ENCODE measurements at regions not wholly inside any gene's neighbourhood (a gene's known extent, or its start where the extent isn't known, plus 50 kb on each side); places are given as distances from the start of the nearest gene placed in this dataset.

DNA sequence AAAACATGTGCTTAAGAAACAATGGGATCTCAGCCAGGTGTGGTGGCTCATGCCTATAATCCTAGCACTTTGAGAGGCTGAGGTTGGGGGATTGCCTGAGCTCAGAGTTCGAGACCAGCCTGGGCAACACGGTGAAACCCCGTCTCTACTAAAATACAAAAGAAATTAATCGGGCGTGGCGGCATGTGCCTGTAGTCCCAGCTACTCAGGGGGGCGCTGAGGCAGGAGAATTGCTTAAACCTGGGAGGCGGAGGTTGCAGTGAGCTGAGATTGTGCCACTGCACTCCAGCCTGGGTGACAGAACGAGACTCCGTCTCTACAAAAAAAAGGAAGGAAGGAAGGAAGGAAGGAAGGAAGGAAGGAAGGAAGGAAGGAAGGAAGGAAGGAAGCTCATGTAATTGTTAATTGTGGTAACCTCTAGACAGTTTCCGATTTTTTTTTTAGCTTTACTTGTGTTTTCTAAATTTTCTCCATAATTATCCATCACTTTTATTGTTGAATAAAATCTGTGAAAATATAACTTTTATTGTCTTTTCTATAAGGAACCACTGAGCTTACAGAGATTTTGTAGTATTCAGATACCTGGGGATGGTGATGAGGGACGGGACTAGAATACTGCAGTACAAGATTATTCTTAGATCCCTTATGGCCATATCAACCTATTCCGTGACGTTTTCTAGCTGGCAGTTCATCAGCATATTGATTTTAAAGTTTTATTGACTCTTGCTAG, 506.9 kb downstream of the NR2F2 start:
- POLR2A ChIA-PET = no interaction called here
- intact Hi-C loops (cut with micrococcal nuclease) = no loop called here
- Histone ChIP-seq H3K4me1 (ENCODE audit: control insufficient read depth in 2 of 2, insufficient read depth in 2 of 2, low read length in 2 of 2) (no peaks in the 10 kb centered on the region), H3K9me3 (ENCODE audit: control insufficient read depth in 2 of 3, low read length in 3 of 3) (peaks cover 0 to 5% (median 0%) of the 10 kb centered on the region in 3 experiments), H3K27me3 (ENCODE audit: control insufficient read depth in 2 of 2, insufficient read depth in 2 of 2, low read length in 2 of 2) (no peaks in the 10 kb centered on the region), H3K36me3 (ENCODE audit: control insufficient read depth in 2 of 3, insufficient read depth in 3 of 3, low read length in 3 of 3) (no peaks in the 10 kb centered on the region), H3K27ac (ENCODE audit: low read depth, low read length) (no peak overlapping the region), H3K4me3 (ENCODE audit: low read length) (no peak overlapping the region)
- no peak for DNase-seq
- H3K36me3 Mint-ChIP-seq = no peaks in the 10 kb centered on the region
- H3K9me3 Mint-ChIP-seq = peaks cover 0 to 17% (median 11%) of the 10 kb centered on the region in 11 donors
- CTCF ChIA-PET = interaction anchor here (0.6 kb wide), 1 partner anchor 383 kb away, joined by 3 read pairs; no protein-coding TSS in a partner anchor
- H3K4me1 Mint-ChIP-seq = no peaks in the 10 kb centered on the region
- ATAC-seq = no peak
- H3K27ac Mint-ChIP-seq = no peak overlapping the region
- no peak overlapping the region for H3K4me3 Mint-ChIP-seq
- H3K27me3 Mint-ChIP-seq = peaks cover 0 to 10% (median 0%) of the 10 kb centered on the region in 5 donors

- Histone ChIP-seq H3K4me1 (ENCODE audit: control insufficient read depth in 2 of 2, insufficient read depth in 2 of 2, low read length in 2 of 2) (no peaks in the 10 kb centered on the region), H3K27ac (ENCODE audit: low read depth, low read length) (no peak overlapping the region), H3K4me3 (ENCODE audit: low read length) (no peak overlapping the region), H3K9me3 (ENCODE audit: control insufficient read depth in 2 of 3, low read length in 3 of 3) (peaks cover 0 to 5% (median 0%) of the 10 kb centered on the region in 3 experiments), H3K36me3 (ENCODE audit: control insufficient read depth in 2 of 3, insufficient read depth in 3 of 3, low read length in 3 of 3) (no peaks in the 10 kb centered on the region), H3K27me3 (ENCODE audit: control insufficient read depth in 2 of 2, insufficient read depth in 2 of 2, low read length in 2 of 2) (no peaks in the 10 kb centered on the region)
- Mint-ChIP-seq H3K27me3 (peaks cover 0 to 10% (median 0%) of the 10 kb centered on the region in 5 donors), H3K9me3 (peaks cover 0 to 17% (median 11%) of the 10 kb centered on the region in 11 donors), H3K36me3 (no peaks in the 10 kb centered on the region), H3K27ac (no peak overlapping the region), H3K4me1 (no peaks in the 10 kb centered on the region), H3K4me3 (no peak overlapping the region)
- ChIA-PET POLR2A (no interaction called here), CTCF (interaction anchor here (0.6 kb wide), 1 partner anchor 384 kb away, joined by 3 read pairs; no protein-coding TSS in a partner anchor)
- DNase-seq (no peak), ATAC-seq (no peak)
- intact Hi-C loops (cut with micrococcal nuclease) = no loop called here
These were observed 507.6 kb downstream of the NR2F2 start for GRCh38 chr15:96838081-96838480.

GRCh38 chr15:96849271-96849900, 518.9 kb downstream of the NR2F2 start:
- POLR2A ChIA-PET = no interaction called here
- intact Hi-C loops (cut with micrococcal nuclease) = no loop called here
- H3K36me3 Mint-ChIP-seq = no peaks in the 10 kb centered on the region

DNA sequence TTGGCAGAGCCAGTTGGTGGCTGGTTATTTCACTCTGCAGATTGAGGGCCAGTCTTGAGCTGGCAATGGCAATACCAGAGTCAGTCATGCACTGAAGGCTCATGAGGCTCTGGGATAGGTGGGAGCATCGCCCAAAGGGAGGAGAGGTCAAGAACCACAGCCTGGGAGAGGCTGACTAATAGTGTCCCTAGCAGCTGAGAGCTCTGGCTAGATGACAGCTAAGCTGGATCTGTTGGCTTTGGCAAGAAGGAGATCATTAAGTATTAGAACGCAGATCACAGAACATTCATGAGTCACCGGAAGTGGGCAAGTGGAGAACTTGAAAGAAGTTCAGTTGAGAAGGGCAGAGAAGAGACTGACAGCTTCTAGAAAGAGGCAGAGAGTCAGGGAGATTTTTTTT, 521.1 kb downstream of the NR2F2 start:
- ATAC-seq (no peak), DNase-seq (no peak)
- H3K27me3 Mint-ChIP-seq = peaks cover 0 to 21% (median 15%) of the 10 kb centered on the region in 5 donors
- CTCF ChIA-PET = no interaction called here
- H3K27ac ChIP-seq (ENCODE audit: low read depth, low read length) = no peak overlapping the region
- no peaks in the 10 kb centered on the region for H3K4me1 Mint-ChIP-seq
- no peaks in the 10 kb centered on the region for H3K27me3 ChIP-seq (ENCODE audit: control insufficient read depth in 2 of 2, insufficient read depth in 2 of 2, low read length in 2 of 2)
- no peaks in the 10 kb centered on the region for H3K36me3 Mint-ChIP-seq
- POLR2A ChIA-PET = no interaction called here
- no peaks in the 10 kb centered on the region for H3K4me1 ChIP-seq (ENCODE audit: control insufficient read depth in 2 of 2, insufficient read depth in 2 of 2, low read length in 2 of 2)
- H3K4me3 ChIP-seq (ENCODE audit: low read length) = no peak overlapping the region
- intact Hi-C loops (cut with micrococcal nuclease) = no loop called here
- H3K9me3 Mint-ChIP-seq = peaks cover 0 to 32% (median 4%) of the 10 kb centered on the region in 11 donors
- H3K9me3 ChIP-seq (ENCODE audit: control insufficient read depth in 2 of 3, low read length in 3 of 3) = no peaks in the 10 kb centered on the region
- no peak overlapping the region for H3K27ac Mint-ChIP-seq
- no peaks in the 10 kb centered on the region for H3K36me3 ChIP-seq (ENCODE audit: control insufficient read depth in 2 of 3, insufficient read depth in 3 of 3, low read length in 3 of 3)
- H3K4me3 Mint-ChIP-seq = no peak overlapping the region

More at GRCh38 chr15:96849271-96849900, 518.9 kb downstream of the NR2F2 start:
- H3K4me1 Mint-ChIP-seq = no peaks in the 10 kb centered on the region
- H3K27ac Mint-ChIP-seq = no peak overlapping the region
- no peaks in the 10 kb centered on the region for H3K9me3 ChIP-seq (ENCODE audit: control insufficient read depth in 2 of 3, low read length in 3 of 3)
- H3K27ac ChIP-seq (ENCODE audit: low read depth, low read length) = no peak overlapping the region
- no peaks in the 10 kb centered on the region for H3K4me1 ChIP-seq (ENCODE audit: control insufficient read depth in 2 of 2, insufficient read depth in 2 of 2, low read length in 2 of 2)
- DNase-seq (no peak), ATAC-seq (no peak)
- no peak overlapping the region for H3K4me3 ChIP-seq (ENCODE audit: low read length)
- no peak overlapping the region for H3K4me3 Mint-ChIP-seq
- H3K36me3 ChIP-seq (ENCODE audit: control insufficient read depth in 2 of 3, insufficient read depth in 3 of 3, low read length in 3 of 3) = no peaks in the 10 kb centered on the region
- H3K27me3 ChIP-seq (ENCODE audit: control insufficient read depth in 2 of 2, insufficient read depth in 2 of 2, low read length in 2 of 2) = no peaks in the 10 kb centered on the region
- H3K27me3 Mint-ChIP-seq = peaks cover 0 to 21% (median 13%) of the 10 kb centered on the region in 5 donors
- CTCF ChIA-PET = no interaction called here
- peaks cover 0 to 31% (median 6%) of the 10 kb centered on the region in 11 donors for H3K9me3 Mint-ChIP-seq

DNA sequence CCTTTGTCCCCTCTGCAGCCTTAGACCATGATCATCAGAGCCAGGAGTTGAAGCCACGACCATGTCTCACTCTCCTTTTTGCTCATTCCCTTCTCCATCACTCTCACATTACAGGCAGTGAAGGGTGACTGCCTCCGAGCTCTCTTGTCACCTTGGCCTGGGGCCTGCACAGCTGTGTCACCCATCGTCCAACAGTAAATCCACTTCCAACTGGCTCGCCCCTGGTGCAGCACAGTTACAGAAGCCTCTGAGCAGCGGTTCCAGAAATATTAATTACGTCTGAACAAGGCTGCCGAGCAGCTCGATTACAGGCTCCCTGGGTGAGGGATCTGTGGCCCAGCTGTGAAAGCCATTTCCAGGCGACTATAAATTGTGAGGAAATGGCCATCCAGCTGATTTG, 528.2 kb downstream of the NR2F2 start:
- H3K27me3 ChIP-seq (ENCODE audit: control insufficient read depth in 2 of 2, insufficient read depth in 2 of 2, low read length in 2 of 2) = no peaks in the 10 kb centered on the region
- POLR2A ChIA-PET = no interaction called here
- Mint-ChIP-seq H3K9me3 (peaks cover 0 to 11% (median 4%) of the 10 kb centered on the region in 11 donors), H3K4me3 (no peak overlapping the region), H3K4me1 (no peaks in the 10 kb centered on the region), H3K27ac (peak overlapping the region in 1 of 9 donors; percentile 68), H3K27me3 (peaks cover 0 to 4% (median 0%) of the 10 kb centered on the region in 5 donors), H3K36me3 (no peaks in the 10 kb centered on the region)
- intact Hi-C loops (cut with micrococcal nuclease) = no loop called here
- no peaks in the 10 kb centered on the region for H3K36me3 ChIP-seq (ENCODE audit: control insufficient read depth in 2 of 3, insufficient read depth in 3 of 3, low read length in 3 of 3)
- ATAC-seq (no peak), DNase-seq (no peak)
- no peak overlapping the region for H3K4me3 ChIP-seq (ENCODE audit: low read length)
- H3K9me3 ChIP-seq (ENCODE audit: control insufficient read depth in 2 of 3, low read length in 3 of 3) = no peaks in the 10 kb centered on the region
- no peaks in the 10 kb centered on the region for H3K4me1 ChIP-seq (ENCODE audit: control insufficient read depth in 2 of 2, insufficient read depth in 2 of 2, low read length in 2 of 2)
- H3K27ac ChIP-seq (ENCODE audit: low read depth, low read length) = no peak overlapping the region
- CTCF ChIA-PET = no interaction called here

DNA sequence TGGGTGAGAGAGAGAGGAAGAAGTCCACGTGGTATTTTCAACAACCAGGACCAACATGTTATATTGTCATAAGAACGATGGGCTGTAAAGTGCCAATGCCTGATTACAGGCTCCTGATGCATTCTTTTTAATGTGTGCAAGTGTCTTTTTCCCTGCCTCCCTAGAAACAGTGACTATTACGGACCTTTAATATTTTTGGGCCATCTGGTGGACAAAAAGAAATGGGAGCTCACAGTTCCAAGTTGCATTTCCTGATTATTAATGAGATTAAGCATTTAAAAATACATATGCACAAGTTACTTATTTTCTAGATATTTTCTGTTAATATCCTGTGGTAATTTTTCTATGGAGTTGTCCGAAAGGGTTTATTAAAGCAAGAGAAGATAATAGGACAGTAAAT, 530.2 kb downstream of the NR2F2 start:
- H3K4me3 Mint-ChIP-seq = no peak overlapping the region
- CTCF ChIA-PET = no interaction called here

More for the DNA sequence above, 530.2 kb downstream of the NR2F2 start:
- Mint-ChIP-seq H3K27me3 (peaks cover 0 to 7% (median 0%) of the 10 kb centered on the region in 5 donors), H3K27ac (no peak overlapping the region), H3K4me1 (no peaks in the 10 kb centered on the region), H3K36me3 (no peaks in the 10 kb centered on the region), H3K9me3 (peaks cover 0 to 5% (median 1%) of the 10 kb centered on the region in 11 donors)
- Histone ChIP-seq H3K4me1 (ENCODE audit: control insufficient read depth in 2 of 2, insufficient read depth in 2 of 2, low read length in 2 of 2) (no peaks in the 10 kb centered on the region), H3K36me3 (ENCODE audit: control insufficient read depth in 2 of 3, insufficient read depth in 3 of 3, low read length in 3 of 3) (no peaks in the 10 kb centered on the region), H3K27me3 (ENCODE audit: control insufficient read depth in 2 of 2, insufficient read depth in 2 of 2, low read length in 2 of 2) (no peaks in the 10 kb centered on the region), H3K9me3 (ENCODE audit: control insufficient read depth in 2 of 3, low read length in 3 of 3) (no peaks in the 10 kb centered on the region), H3K27ac (ENCODE audit: low read depth, low read length) (no peak overlapping the region), H3K4me3 (ENCODE audit: low read length) (no peak overlapping the region)
- POLR2A ChIA-PET = no interaction called here
- ATAC-seq (no peak), DNase-seq (no peak)
- intact Hi-C loops (cut with micrococcal nuclease) = no loop called here
